Spinal cord (tissue), 9 donors: ENCODE measurements at regions not wholly inside any gene's neighbourhood (a gene's known extent, or its start where the extent isn't known, plus 50 kb on each side); places are given as distances from the start of the nearest gene placed in this dataset.

Source experiments
- DNase-seq, 6 donors: peaks; one replicate each; pipeline versions ENCODE4 v3.0.0 to v3.0.0-alpha.2; 2013 to 2015; ENCODE audit warnings: low spot score in 6 of 6, low read depth in 4 of 6
- H3K27ac ChIP-seq: one replicate; pipeline ENCODE4 v1.5.1; 2013; ENCODE audit warnings: low read depth, low read length, control low read depth
- H3K27me3 ChIP-seq: one replicate; pipeline ENCODE4 v1.6.1; 2013; ENCODE audit warnings: low read length; ENCODE audit not compliant: control insufficient read depth, insufficient read depth
- H3K36me3 ChIP-seq: one replicate; pipeline ENCODE4 v1.6.1; 2013; ENCODE audit warnings: low read length; ENCODE audit not compliant: control insufficient read depth, insufficient read depth
- H3K4me1 ChIP-seq: one replicate; pipeline ENCODE4 v1.6.1; 2013; ENCODE audit warnings: low read length; ENCODE audit not compliant: control insufficient read depth, insufficient read depth
- H3K4me3 ChIP-seq: one replicate; pipeline ENCODE4 v1.5.1; 2013; ENCODE audit warnings: low read depth, low read length, control low read depth
- H3K9me3 ChIP-seq: one replicate; pipeline ENCODE4 v1.6.1; 2013; ENCODE audit warnings: low read length; ENCODE audit not compliant: control insufficient read depth, insufficient read depth
- WGBS: methylation state at CpG from one replicate; pipeline ENCODE4 v1.1.5; 2013; ENCODE audit warnings: missing lambda C conversion rate; ENCODE audit not compliant: insufficient coverage; 5-methylcytosine and 5-hydroxymethylcytosine counted together
- donor health status: healthy.

DNA sequence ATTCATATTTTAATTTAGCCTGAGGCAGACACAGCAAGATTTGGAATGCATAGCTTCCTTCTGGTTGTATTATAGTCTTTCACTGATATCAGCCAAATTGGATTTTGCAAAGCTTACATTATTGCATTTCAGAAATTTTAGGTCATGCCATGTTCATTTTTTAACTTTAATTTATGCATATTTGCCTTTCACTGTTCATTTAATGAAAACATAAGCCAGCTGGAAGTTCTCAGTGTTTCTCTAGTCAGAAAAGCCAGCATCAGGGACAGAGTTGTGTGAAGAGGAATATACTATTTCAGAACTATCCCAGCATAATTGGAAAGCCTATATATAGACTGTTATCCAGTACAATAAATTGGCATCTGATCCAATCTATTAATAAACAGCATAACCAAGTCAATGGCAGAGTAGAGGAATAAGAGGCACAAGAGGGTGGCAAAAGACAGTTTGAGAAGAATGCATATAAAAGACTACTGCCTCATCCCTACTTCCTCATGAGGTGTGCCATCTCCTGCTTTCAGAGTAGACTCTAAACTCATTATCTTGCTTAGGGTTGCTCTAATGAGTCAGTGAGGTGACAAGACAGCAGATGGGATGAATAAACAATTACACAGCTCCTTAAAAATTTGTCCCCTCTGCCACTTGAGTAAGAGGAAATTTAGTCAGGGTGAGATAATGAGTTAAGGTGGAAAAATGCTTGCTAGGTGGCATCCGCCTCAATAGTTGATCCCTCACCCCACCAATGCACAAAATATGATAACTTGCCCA lies 159.8 kb upstream of the HCRTR2 start:
- no peaks in the 10 kb centered on the region for H3K36me3 ChIP-seq
- no peaks in the 10 kb centered on the region for H3K9me3 ChIP-seq
- no peaks in the 10 kb centered on the region for H3K27me3 ChIP-seq
- DNase-seq = peak in 2 of 6 donors; percentile 27 to 76
- no peak overlapping the region for H3K27ac ChIP-seq
- WGBS = no CpG with 5 or more reads among the region's 1 CpG
- H3K4me1 ChIP-seq = no peaks in the 10 kb centered on the region
- no peak overlapping the region for H3K4me3 ChIP-seq

DNA sequence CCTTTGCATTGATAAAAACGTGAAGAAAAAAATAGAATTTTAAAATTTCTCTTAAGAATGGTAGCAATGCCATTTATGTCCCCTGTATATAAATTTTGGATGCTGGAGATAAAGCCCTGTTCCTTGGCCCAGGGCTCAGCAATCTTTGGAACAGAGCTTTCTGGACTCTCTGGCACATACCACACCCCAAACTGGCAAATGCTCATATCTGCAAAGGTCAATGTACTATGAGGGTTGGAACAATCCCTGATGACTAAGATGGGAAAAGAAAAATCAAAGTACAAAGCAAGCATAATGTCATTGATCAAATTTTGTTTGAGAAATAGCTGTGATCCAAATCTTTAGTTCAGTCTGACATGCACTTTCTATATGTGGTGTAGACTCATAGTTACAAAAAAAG lies 158.1 kb upstream of the HCRTR2 start:
- no peak for DNase-seq
- H3K27ac ChIP-seq = no peak overlapping the region
- no CpG with 5 or more reads among the region's 1 CpG for WGBS
- H3K4me1 ChIP-seq = no peaks in the 10 kb centered on the region
- H3K4me3 ChIP-seq = no peak overlapping the region
- H3K36me3 ChIP-seq = no peaks in the 10 kb centered on the region
- no peaks in the 10 kb centered on the region for H3K27me3 ChIP-seq
- no peaks in the 10 kb centered on the region for H3K9me3 ChIP-seq

DNA sequence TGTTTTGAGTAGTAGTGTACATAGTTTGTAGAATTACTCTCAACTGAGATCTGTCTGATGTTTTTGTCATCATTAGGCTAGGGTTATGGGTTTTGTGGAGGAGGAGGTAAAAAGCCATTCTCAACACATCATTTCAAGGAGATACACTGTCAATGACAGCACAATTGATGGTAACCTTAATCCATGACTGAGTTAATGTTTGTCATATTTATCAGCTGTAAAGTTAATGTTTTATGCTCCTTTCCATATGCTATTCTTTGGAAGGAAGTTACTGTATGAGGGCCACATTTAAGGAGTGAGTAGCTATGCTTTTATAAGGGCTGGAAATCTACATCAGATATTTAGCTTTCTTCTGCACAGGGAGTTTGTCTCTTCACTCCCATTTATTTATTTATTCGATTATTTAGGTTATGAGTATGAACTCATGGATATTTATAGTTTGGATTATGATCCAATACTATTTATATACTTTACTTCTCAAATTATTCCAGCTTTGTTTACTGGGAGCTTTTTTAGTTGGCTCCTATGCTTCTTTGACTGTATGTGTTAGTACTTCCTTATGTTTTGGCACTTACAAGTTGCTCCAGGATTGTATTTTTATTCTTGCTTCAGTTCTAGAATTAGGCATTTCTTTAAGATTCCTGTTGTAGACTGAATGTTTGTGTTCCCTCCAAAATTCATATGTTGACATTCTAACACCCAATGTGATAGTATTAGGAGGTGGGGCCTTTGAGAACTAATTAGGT lies 156.6 kb upstream of the HCRTR2 start:
- no peaks in the 10 kb centered on the region for H3K27me3 ChIP-seq
- no peaks in the 10 kb centered on the region for H3K4me1 ChIP-seq
- H3K36me3 ChIP-seq = no peaks in the 10 kb centered on the region
- no peak overlapping the region for H3K4me3 ChIP-seq
- DNase-seq = peak in 1 of 6 donors; percentile 13
- no peak overlapping the region for H3K27ac ChIP-seq
- no peaks in the 10 kb centered on the region for H3K9me3 ChIP-seq
- no CpG with 5 or more reads among the region's 1 CpG for WGBS

DNA sequence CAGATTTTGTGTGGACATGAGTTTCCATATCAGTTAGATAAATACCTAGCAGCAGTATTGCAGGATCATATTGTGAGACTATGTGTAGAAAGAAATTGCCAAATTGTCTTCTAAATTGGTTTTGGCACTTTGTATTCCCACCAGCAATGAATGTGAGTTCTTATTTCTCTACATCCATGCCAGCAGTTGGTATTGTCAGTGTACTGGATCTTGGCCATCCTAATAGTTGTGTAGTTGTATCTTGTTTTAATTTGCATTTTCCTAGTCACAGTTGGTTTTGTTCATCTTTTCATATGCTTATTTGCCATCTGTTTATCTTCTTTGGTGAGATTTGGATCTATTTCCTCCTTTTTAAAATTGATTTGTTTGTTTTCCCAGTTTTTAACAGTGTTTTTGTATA lies 154.7 kb upstream of the HCRTR2 start:
- Histone ChIP-seq H3K4me1 (no peaks in the 10 kb centered on the region), H3K4me3 (no peak overlapping the region), H3K27ac (no peak overlapping the region), H3K27me3 (no peaks in the 10 kb centered on the region), H3K36me3 (no peaks in the 10 kb centered on the region), H3K9me3 (no peaks in the 10 kb centered on the region)
- DNase-seq = peak in 2 of 6 donors; percentile 21 to 72

DNA sequence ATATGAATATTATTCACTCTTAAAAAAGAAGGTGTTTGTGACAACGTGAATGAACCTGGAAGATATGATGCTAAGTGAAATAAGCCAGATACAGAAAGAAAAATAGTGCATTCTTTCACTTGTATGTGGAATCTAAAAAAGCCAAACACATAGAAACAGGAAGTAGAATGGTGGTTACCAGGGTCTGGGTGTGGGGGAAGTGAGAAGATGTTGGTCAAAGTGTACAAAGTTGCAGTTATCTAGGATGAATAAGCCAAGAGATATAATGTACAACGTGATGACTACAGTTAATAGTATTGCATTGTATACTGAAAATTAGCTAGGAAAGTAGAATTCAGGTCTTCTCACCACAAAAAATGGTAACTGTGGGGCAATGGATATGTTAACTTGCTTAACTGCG lies 151.1 kb upstream of the HCRTR2 start:
- no peaks in the 10 kb centered on the region for H3K36me3 ChIP-seq
- no peak overlapping the region for H3K27ac ChIP-seq
- no peaks in the 10 kb centered on the region for H3K27me3 ChIP-seq
- no peaks in the 10 kb centered on the region for H3K9me3 ChIP-seq
- no peaks in the 10 kb centered on the region for H3K4me1 ChIP-seq
- no peak for DNase-seq
- WGBS = no CpG with 5 or more reads among the region's 3 CpGs
- no peak overlapping the region for H3K4me3 ChIP-seq

DNA sequence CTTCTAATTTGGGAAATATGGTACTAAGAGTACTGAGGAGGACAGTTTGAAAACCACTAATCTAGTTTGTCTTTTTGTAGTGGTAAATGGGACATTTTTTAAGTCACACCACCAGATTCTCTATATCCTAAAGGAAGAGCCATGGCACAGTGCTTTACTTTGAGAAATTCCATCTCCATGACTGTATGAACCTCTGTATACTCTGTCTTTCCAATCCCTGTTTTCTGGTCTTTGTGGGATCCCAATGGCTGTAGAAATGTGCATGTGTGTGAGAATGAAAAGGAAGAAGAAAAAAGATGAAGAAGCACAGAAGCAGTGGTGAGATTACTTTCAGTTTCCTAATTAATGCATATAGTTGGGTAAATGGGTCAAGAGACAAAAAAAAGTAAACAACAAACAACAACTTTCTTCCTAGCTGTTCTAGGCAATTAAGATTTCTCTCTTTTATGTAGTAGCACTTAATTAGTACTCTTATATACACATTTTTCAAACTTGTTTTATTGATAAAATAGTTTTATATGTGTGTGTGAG lies 141.2 kb upstream of the HCRTR2 start:
- Histone ChIP-seq H3K4me1 (no peaks in the 10 kb centered on the region), H3K27ac (no peak overlapping the region), H3K36me3 (no peaks in the 10 kb centered on the region), H3K4me3 (no peak overlapping the region), H3K9me3 (no peaks in the 10 kb centered on the region), H3K27me3 (no peaks in the 10 kb centered on the region)
- DNase-seq = no peak

DNA sequence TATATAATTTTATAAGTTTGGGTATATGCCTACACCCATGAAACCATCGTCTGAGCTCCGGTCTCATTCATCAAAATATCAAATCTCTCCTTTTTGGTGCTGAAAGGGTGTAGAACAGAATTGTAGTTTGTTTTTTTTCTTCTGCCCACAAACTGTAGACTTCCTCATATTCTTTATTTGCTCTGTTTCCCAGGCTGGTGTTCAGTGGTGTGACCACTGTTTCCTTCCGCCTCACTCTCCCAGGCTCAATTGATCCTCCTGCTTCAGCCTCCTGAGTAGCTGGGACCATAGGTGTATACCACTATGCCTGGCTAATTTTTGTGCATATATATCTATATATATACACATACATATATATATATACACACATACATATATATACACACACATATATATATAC lies 139.6 kb upstream of the HCRTR2 start:
- Histone ChIP-seq H3K27ac (no peak overlapping the region), H3K4me3 (no peak overlapping the region), H3K36me3 (no peaks in the 10 kb centered on the region), H3K27me3 (no peaks in the 10 kb centered on the region), H3K9me3 (no peaks in the 10 kb centered on the region), H3K4me1 (no peaks in the 10 kb centered on the region)
- DNase-seq = no peak
- WGBS = no CpG with 5 or more reads among the region's 3 CpGs

DNA sequence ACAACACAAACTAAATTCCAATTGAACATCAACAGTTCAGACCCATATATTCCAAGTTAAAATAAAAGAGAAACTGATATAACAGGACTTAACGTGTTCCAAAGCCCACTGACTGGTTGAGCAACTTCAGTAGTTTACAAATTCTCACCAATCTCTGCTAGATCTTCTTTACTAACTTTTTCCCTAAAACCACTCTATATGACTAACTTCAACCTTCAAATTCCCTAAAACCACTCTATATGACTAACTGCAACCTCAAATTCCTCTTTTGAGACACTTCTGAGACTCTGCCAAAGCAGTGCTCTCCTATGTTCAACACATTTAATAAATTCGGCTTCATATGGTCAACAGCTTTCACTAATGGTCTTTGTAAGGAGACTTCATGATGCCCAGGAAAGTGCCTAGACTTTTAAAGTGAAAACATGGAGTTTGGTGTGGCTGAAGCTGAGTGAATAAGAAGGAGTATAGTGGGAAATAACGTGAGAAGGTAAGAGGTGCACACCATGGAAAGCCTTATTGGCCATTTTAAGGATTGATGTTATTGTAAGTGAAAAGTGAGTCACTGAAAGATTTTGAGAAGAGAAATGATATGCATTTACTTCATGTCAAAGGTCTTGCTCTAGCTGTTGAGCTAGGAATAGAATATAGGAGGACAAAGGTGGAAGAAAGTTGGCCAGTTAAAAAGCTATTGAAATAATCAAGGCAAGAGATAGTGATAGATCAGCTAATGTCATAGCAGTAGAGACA lies 134.0 kb upstream of the HCRTR2 start:
- no peaks in the 10 kb centered on the region for H3K4me1 ChIP-seq
- 93% methylated on average over 2 of the region's 3 CpGs for WGBS
- no peak overlapping the region for H3K27ac ChIP-seq
- DNase-seq = no peak
- H3K27me3 ChIP-seq = no peaks in the 10 kb centered on the region
- H3K4me3 ChIP-seq = no peak overlapping the region
- H3K9me3 ChIP-seq = no peaks in the 10 kb centered on the region
- no peaks in the 10 kb centered on the region for H3K36me3 ChIP-seq

DNA sequence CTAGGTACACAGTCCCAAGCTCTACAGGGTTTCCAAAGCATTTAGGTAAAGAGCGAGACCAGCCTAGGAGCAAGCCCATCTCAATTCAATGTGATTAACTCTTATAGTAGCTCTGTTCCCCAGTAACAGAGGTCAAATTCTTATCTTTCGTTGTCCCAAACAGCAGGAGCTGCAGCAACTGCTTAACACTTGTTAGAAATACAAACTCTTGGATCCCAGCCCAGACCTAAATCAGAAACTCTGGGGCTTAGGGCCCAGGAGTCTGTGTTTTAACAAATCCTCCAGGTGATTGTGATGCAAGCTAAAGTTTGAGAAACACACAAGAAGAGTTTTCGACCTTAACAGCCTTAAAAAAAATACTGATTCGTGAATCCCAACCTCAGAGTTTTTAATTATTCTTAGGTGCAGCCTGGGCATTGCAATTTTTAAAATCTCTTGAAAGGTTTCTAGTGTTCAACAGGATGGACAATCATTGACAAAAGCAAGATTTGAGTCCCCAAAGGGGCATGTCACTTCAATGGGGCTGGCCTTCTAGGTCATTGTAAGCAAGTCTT lies 127.4 kb upstream of the HCRTR2 start:
- H3K4me1 ChIP-seq = no peaks in the 10 kb centered on the region
- 80% methylated on average over 1 of the region's 4 CpGs for WGBS
- no peak for DNase-seq

More for the DNA sequence above, 127.4 kb upstream of the HCRTR2 start:
- Histone ChIP-seq H3K27ac (no peak overlapping the region), H3K9me3 (no peaks in the 10 kb centered on the region), H3K4me3 (no peak overlapping the region), H3K27me3 (no peaks in the 10 kb centered on the region), H3K36me3 (no peaks in the 10 kb centered on the region)
